Neutrophil (primary cell): ENCODE measurements at regions not wholly inside any gene's neighbourhood (a gene's known extent, or its start where the extent isn't known, plus 50 kb on each side); places are given as distances from the start of the nearest gene placed in this dataset.

Experiments used
- H3K27ac ChIP-seq: fragments of 200-600 bp; sonication (generic); 2 replicates; pipeline ENCODE4 v1.5.1; 2016; ENCODE audit warnings: mild to moderate bottlenecking, moderate library complexity
- H3K27me3 ChIP-seq: fragments of 200-600 bp; sonication (generic); 2 replicates; pipeline ENCODE4 v1.6.0; 2016; ENCODE audit warnings: mild to moderate bottlenecking
- H3K36me3 ChIP-seq: fragments of 200-600 bp; sonication (generic); 2 replicates; pipeline ENCODE4 v1.5.1; 2017
- H3K4me1 ChIP-seq, 2 experiments: fragments of 200-600 bp in 1 of 2; sonication (generic) in 1 of 2; 1 replicate in 1 of 2; 2 replicates in 1 of 2; pipeline versions ENCODE4 v1.5.1 to v1.6.1; 2013 to 2016; ENCODE audit warnings: low read depth in 1 of 2, low read length in 1 of 2, mild to moderate bottlenecking in 1 of 2, moderate library complexity in 1 of 2; ENCODE audit not compliant: control insufficient read depth in 1 of 2, insufficient read depth in 1 of 2
- H3K4me3 ChIP-seq, 2 experiments: fragments of 200-600 bp in 1 of 2; sonication (generic) in 1 of 2; 1 replicate in 1 of 2; 2 replicates in 1 of 2; pipeline ENCODE4 v1.5.1; 2013 to 2016; ENCODE audit warnings: low read depth in 1 of 2, low read length in 1 of 2, mild to moderate bottlenecking in 1 of 2, moderate library complexity in 1 of 2
- H3K9me3 ChIP-seq: fragments of 200-600 bp; sonication (generic); 2 replicates; pipeline ENCODE4 v1.5.1; 2016
- CTCF ChIP-seq: fragments of 200-600 bp; sonication (generic); IDR thresholded peaks from 2 replicates; pipeline ENCODE4 v1.5.1; 2016; ENCODE audit warnings: antibody characterized with exemption

- Histone ChIP-seq H3K4me1 (no peaks in the 10 kb centered on the region), H3K4me3 (no peak overlapping the region), H3K9me3 (no peaks in the 10 kb centered on the region), H3K27ac (no peak overlapping the region), H3K27me3 (no peaks in the 10 kb centered on the region), H3K36me3 (no peaks in the 10 kb centered on the region)
- no peak for TF ChIP-seq CTCF
These were observed 932.8 kb downstream of the BRD1 start for GRCh38 chr22:48894804-48895250.

GRCh38 chr22:48894064-48894671, 933.5 kb downstream of the BRD1 start:
- no peak overlapping the region for H3K27ac ChIP-seq
- H3K36me3 ChIP-seq = no peaks in the 10 kb centered on the region
- no peaks in the 10 kb centered on the region for H3K4me1 ChIP-seq
- no peak overlapping the region for H3K4me3 ChIP-seq
- H3K9me3 ChIP-seq = no peaks in the 10 kb centered on the region
- no peaks in the 10 kb centered on the region for H3K27me3 ChIP-seq
- no peak for TF ChIP-seq CTCF

GRCh38 chr22:48893288-48894063, 934.2 kb downstream of the BRD1 start:
- no peaks in the 10 kb centered on the region for H3K36me3 ChIP-seq
- H3K27ac ChIP-seq = no peak overlapping the region
- H3K4me1 ChIP-seq = no peaks in the 10 kb centered on the region
- H3K4me3 ChIP-seq = no peak overlapping the region
- no peak for TF ChIP-seq CTCF
- no peaks in the 10 kb centered on the region for H3K9me3 ChIP-seq
- H3K27me3 ChIP-seq = no peaks in the 10 kb centered on the region

GRCh38 chr22:48892578-48893287, 934.9 kb downstream of the BRD1 start:
- H3K4me3 ChIP-seq = no peak overlapping the region
- no peaks in the 10 kb centered on the region for H3K36me3 ChIP-seq
- H3K27me3 ChIP-seq = no peaks in the 10 kb centered on the region
- H3K27ac ChIP-seq = no peak overlapping the region
- no peak for TF ChIP-seq CTCF
- no peaks in the 10 kb centered on the region for H3K9me3 ChIP-seq
- no peaks in the 10 kb centered on the region for H3K4me1 ChIP-seq

GRCh38 chr22:48891688-48892577, 935.7 kb downstream of the BRD1 start:
- H3K4me1 ChIP-seq = no peaks in the 10 kb centered on the region
- no peaks in the 10 kb centered on the region for H3K9me3 ChIP-seq
- no peaks in the 10 kb centered on the region for H3K36me3 ChIP-seq
- H3K27me3 ChIP-seq = no peaks in the 10 kb centered on the region
- no peak overlapping the region for H3K27ac ChIP-seq
- no peak overlapping the region for H3K4me3 ChIP-seq
- TF ChIP-seq CTCF = no peak
